Stimulated activated CD4-positive, alpha-beta T cell treated with anti-CD3 and anti-CD28 coated beads, Interleukin-2, amount 100 ng/mL, for 24 hours (primary cell): ENCODE measurements at regions not wholly inside any gene's neighbourhood (a gene's known extent, or its start where the extent isn't known, plus 50 kb on each side); places are given as distances from the start of the nearest gene placed in this dataset.
A peak's percentile ranks its signal among the peaks of the same experiment; 100 is the strongest.
"Not testable (repeated sequence)": the region's sequence is repeated elsewhere in the genome, so short reads cannot be mapped to it uniquely, and the experiment has no call there.

ENCODE experiments used
- DNase-seq, 2 donors: peaks; one replicate each; pipeline ENCODE4 v3.0.0-alpha.2; 2020

DNA sequence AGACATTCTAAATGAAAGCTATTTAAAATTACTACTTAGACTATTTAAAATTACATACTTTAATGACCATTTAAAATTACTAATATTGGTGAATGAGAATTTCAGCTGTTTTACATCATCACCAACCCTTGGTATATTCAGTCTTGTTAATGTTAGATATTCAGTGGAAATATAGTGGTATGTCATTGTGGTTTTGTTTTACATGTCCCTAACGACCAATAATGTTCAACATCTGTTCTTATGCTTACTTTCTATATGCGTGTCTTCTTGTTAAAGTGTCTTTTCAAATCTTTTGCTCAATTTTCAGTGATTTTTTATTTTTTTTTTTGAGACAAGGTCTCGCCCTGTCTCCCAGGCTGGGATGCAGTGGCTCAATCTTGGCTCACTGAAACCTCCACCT, 279.3 kb upstream of the TARS1 start:
- no peak for DNase-seq

DNA sequence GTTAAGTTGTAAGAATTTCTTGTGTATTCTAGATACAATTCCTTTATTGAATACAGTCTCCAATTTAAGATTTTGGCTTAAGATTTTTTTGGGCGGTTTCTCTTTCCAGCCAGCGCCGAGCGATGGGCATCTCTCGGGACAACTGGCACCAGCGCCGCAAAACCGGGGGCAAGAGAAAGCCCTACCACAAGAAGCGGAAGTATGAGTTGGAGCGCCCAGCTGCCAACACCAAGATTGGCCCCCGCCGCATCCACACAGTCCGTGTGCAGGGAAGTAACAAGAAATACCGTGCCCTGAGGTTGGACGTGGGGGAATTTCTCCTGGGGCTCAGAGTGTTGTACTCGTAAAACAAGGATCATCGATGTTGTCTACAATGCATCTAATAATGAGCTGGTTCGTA, 278.7 kb upstream of the TARS1 start:
- no peak for DNase-seq

DNA sequence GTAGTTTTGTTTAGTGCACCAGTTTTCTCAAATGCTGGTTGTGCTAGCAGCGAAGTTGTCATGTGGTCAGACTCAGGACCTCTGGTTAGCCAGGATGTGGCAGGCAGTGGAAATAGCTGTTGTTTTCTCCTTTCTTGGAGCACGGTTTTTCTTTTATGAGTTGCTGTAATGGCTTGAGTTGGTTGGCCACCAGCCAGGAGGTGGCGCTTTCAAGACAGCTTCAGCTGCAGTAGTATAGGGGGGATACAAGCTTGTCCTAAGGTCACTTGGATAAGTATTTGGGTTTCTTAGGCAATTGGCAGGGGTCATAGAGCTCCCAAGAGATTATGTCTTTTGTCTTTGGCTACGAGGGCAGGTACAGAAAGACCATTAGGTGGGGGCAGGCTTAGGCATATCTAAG, 274.2 kb upstream of the TARS1 start:
- DNase-seq, result peak in 1 of 2 donors; percentile 1

DNA sequence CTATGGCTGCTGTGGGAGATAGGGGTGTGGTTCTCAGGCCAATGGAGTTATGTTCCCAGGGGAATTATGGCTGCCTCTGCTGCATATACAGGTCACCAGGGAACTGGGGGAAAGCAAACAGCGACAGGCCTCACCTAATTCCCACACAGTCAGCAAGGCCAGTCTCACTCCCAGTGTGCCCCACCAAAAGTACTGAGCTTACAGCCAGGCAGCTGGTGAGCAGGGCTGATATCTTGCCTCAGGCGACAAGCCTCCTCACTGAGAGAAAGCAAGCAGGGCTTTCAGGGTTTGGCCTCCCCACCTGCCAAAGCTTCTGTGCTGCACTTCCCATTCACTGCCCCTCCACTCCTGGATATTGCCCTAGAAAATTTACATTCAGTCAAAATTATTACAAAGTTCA, 273.8 kb upstream of the TARS1 start:
- no peak for DNase-seq

DNA sequence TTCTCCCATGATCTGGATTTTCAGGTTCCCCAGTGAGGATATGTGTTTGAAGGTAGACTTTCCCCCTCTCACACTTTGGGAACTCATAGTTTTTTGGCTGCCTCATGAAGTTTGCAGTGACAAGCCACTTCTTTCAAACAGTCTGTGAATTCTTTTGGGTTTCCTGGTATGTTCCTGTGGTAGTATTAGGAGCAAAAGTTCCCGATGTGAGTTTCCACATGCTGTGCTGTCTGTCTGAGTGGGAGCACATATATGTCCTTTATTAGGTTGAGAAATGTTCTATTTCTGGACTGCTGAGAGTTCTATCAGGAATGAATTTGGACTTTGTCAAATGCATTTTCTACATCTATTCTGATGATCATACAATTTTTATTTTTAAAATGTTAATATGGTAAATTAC, 273.2 kb upstream of the TARS1 start:
- DNase-seq, result no peak

DNA sequence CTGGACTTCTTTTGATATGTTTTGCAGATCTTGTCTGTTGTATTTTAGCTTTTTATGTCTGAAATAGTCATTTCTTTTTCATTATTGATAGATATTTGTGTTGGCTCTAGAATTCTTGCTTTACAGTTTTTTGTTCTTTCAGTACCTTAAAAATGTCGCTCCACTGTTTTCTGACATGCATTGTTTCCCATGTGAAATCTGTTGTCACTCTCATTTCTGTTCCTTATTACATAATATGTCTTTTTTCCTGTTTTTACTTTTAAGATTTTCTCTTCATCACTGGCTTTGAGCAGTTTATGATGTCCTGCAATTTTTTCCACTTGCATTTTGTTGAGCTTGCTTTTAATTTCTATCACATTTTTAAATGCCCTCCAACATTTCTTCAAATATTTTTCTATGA, 270.4 kb upstream of the TARS1 start:
- DNase-seq, result no peak

DNA sequence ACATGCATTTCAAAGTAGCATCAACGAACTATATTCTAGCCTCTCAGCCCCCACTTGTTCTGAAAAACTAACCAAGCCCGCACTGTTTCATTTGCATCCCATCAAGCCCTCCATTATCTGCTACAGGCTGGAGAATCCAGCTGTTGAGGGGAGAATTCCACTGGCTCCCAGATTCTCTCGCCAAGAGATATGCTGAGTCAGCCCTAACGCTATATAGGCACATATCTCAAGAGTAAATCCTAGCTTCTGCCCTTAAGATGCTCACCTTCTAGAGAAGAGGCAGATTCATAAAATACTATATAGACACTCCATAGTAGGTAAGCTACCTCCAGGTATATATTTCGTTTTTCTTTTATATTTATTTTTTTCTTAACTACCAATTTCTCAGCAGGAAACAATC, 266.4 kb upstream of the TARS1 start:
- DNase-seq, result no peak

DNA sequence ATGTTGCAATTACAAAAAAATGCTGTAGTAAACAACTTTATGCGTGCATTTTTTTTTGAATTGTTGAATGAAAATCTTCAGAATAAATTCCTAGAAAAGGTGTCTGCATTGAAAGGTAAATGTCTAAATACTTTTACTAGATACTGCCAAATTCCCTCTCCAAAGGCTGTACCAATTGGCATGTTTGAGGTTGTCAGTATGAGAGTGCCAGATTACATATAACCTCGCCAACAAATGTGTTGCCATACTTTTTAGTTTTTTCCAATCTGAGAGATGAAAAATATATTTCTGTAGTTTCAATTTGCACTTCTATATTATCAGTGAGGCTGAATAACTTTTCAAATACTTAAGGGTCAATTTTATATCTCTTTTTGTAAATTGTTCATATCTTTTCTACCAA, 261.5 kb upstream of the TARS1 start:
- no peak for DNase-seq

DNA sequence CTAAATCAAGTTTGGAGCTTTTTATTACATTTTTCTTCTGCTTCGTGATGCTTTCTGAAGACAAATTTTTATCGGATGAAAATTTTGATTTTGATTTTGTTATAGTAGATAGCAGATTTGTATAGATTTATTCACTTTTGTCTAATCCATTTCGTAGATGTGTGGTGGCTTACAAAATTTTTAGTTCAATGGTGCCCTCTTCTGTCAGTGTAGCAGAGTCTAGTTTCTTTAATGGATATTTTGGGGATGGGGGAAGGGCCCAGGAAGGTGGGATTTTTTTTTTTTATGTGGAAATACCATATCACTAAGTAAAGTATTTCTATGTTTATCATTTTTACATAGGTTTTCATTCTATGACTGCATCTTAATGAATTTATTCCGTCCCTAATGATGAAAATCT, 259.9 kb upstream of the TARS1 start:
- DNase-seq, result no peak

DNA sequence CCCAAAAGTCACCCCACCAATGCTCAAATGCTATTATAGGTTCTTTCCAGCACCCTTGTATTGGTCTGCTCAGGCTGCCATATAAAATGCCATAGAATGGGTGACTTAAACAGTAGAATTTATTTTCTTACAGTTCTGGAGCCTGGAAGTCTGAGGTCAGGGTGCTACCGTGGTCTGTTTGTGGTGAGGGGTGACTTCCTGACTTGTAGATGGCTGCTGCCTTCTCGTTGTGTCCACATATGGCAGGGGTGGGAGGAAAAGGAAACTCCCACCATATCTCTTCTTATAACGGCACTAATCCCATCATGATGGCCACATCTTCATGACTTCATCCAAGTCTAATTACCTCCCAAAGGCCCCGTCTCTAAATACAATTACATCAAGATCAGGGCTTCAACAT, 257.8 kb upstream of the TARS1 start:
- no peak for DNase-seq

DNA sequence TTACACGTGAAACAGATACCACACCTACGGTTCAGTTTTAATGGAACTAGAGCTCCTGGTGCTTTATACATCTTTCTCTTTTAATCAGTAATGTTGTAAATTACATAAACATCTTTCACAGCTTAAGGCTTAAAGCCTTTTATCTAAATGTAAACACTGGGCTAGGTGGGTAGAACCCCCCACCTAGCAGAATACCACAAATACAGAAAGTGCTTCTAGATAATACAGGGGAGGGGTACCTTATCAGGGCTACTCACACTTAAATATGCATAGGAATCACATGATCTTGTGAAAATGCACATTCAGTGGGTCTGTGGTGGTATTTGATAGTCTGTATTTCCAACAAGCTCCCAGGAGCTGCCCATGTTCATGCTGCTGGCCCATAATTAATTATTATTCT, 256.4 kb upstream of the TARS1 start:
- no peak for DNase-seq

DNA sequence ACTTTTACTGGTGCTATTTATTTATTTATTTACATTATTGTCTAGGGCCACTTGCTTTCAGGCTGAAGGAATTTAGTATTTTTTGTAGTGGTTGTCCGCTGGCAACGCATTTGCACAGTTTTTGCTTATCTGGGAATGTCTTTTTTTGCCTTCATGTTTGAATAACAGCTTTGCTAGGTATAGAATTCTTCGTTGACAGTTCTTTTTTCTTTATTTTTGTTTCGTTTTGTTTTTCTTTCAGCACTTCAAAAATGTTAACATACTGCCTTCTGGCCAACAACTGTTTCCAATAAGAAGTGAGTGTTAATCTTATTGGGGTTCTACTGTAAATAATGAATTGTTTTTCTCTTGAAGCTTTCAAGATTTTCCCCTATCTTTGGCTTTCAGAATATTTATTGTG, 252.7 kb upstream of the TARS1 start:
- DNase-seq, result no peak

DNA sequence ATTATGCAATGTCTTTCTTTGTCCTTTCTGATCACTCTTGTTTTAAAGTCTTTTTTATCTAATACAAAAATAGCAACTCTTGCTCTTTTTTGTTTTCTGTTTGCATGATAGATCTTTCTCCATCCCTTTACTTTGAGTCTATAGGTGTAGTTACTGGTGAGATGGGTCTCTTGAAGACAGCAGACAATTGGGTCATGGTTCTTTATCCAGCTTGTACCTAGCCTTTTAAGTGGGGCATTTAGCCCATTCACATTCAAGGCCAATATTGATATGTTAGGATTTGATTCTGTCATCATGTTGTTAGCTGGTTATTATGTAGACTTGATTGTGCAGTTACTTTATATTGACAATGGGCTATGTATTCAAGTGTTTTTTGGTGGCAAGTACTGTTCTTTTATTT, 245.9 kb upstream of the TARS1 start:
- DNase-seq, result no peak

DNA sequence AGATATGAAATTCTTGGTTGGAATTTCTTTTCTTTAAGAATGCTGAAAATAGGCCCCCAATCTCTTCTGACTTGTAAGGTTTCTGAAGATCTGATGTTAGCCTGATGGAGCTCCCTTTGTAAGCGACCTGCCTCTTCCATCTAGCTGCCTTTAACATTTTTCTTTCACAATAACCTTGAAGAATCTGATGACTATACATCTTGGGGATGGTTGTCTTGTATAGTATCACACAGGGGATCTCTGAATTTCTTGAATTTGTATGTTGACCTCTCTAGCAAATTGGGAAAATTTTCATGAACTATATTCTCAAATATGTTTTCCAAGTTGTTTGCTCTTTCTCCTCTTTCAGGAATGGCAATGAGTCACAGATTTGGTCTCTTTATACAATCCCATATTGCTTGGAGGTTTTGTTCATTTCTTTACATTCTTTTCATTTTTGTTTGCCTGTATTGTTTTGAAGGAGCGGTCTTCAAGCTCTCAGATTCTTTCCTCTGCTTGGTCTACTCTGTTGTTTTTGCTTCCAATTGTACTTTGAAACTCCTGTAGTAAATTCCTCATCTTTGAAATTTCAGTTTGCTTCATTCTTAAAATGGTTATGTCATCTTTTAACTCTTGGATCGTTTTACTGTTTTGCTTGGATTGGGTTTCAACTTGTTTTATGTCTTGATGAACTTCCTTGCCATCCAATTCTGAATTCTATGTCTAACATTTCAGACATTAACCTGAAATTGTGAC, 245.2 kb upstream of the TARS1 start:
- DNase-seq, result no peak

DNA sequence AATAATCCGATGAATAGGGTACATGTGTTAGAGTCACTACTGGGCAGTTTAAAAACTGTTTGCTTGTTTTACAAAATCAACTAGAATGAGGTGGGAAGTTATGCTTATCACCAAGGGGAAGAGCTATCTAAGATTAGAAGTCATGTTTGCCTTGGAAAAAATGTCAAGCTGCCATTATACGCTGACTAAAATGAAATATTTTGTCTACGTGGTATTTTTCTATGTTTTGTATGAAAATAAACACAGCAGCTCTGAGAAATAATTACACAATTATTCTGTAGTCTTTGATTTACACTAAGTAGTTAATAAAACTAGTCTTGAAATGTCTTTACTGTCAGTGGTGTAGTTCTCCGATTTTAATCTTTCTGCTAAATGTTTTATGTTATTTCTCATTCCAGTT, 241.9 kb upstream of the TARS1 start:
- no peak for DNase-seq

DNA sequence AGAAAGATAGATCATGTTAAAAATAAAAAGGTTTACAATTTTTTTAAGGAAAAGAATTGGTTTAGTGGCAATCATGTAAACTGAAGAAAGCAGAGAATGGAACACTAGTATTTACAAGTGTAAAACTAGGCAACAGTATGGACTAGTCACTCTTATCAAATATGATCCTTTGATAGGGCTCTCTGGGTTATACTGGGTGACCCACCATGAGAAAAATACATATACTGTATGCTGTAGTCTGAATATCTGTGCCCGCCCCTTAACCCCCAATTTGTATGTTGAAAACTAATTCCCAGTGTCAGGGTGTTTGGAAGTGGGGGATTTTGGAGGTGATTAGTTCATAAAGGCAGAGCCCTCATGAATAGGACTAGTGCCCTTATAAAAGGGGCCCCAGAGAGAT, 236.8 kb upstream of the TARS1 start:
- no peak for DNase-seq

DNA sequence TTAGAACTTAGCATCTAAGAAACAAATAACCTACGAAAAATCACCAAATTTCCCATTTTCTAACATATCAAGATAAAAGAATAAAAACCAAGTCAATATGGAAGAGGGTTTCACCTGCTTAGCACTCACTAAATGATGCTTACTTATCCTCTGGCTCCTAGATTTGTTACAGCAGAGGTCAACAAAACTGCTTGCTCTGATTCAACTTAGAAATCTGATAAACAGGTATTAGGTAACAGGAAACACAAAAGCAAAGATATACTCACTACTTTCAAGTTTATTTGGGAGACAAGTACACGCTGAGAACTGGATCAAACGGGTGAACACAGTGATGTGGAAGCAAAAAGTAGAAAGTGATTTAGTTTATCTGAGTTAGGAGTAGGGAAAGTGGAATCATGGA, 235.7 kb upstream of the TARS1 start:
- DNase-seq, result no peak

DNA sequence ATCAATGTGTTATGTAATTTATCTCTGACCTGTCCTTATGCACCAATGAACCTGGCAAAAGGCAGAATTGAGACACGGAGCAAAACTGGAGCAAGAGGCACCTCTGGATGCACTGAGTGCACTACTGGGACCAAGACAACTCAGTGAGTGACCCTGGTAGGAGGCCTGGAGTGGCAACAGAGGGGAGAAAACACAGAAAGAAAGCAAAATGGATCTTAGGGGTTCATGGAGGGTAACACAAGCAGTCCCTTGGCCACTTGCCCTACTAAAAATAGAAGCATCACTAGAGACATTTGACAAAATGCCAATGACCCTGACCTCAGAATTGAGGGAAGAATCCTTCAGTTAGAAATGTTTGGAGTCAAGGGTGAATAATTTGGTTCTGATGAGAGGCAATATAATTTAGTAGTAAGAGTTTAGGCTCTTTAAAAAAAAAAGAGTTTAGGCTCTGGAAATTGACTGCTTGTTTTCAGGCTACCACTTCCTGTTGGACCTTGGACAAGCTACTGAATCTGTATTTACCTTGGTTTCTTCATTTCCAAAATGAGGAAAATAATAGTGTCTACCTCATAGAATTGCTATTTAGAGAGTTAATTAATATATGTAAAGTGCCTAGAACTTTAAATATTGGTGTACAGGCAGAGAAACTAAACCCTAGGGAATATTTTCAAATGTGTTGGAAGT, 234.9 kb upstream of the TARS1 start:
- no peak for DNase-seq

DNA sequence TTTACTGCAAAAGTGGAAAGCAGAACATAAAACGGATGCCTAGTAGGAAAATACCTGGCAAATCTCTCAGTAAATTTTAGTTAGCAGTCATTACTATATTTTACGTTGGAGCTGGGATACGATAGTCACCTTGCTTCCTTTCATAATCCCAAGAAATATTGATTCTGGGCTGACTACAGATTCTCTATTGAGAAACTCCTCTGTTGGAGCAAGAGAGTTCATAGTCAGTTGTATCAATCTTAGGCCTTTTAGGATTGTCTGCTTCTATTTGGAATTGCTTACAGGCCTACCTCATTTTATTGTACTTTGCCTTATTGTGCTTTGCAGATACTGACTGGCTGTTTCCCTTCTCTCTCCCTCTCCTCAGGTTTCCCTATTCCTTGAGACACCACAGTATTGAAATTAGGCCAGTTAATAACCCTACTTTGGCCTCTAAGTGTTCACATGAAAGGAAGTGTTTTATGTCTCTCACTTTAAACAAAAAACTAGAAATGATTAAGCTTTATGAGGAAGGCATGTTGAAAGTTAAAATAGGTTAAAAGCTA, 233.7 kb upstream of the TARS1 start:
- DNase-seq, result no peak

DNA sequence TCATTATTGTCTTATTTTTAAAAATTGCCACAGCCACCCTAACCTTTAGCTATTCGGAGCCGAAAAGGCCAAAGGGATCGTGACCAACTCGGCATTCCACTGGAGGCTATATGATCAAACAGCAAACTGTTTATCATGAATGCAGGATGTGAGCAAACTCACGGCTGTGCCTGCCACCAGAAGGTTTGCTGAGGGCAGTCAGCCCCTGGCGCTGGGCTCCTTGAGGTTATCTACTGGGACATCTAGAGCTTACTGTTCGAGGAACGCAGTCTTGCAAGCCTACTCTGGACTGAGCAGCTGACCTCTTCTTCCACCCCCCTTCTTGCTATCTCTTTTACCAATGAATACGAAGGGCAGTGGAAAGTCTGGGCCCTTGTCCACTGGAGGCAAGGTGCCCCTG, 231.5 kb upstream of the TARS1 start:
- DNase-seq, result no peak

DNA sequence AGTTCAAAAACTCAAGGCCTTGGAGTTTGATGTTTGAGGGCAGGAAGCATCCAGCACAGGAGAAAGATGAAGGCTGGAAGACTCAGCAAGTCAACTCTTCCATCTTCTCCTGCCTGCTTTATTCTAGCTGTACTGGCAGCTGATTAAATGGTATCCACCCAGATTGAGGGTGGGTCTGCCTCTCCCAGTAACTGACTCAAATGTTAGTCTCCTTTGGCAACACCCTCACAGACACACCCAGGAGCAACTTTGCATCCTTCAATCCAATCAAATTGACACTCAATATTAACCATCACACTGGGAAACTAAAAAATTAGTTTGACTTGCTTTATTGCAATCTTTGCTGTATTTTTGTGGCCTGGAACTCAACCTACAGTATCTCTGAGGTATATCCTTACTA, 230.5 kb upstream of the TARS1 start:
- not testable (repeated sequence) for DNase-seq

DNA sequence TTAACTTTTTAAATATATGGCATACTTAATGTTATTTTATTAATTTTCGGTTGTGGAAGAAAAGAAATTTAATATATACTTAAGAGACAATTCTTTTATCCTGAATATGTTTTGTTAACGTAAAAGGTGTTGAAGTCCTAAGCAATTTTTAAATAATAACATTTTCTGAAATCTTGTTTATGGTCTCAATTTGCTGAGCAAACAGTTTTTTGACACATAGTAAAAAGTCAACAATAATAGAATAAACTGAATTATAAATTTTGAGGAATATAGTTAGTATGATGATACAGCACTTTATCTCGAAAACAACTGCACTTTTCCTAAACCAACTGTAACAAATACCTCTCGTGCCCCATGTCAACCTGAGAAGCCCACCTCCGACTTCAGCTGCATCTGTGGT, 229.8 kb upstream of the TARS1 start:
- DNase-seq, result no peak

DNA sequence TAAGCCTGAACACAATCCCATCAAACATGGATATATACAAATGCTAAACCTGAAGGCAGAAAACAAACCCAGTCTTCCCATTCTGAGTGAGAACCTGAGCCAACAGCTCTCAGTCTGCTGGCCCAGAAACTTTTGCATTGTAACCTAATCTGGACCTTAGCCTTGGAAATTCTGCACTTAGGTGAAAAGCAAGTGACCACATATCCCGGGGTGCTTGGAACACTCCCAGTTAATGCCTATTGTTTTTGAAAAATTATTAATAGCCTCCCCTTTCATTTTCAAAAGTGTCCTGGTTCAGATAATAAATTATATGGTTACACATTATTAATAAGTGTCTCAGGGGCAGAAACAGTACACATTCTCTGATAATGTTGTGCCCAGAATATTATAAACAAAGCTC, 228.3 kb upstream of the TARS1 start:
- no peak for DNase-seq

DNA sequence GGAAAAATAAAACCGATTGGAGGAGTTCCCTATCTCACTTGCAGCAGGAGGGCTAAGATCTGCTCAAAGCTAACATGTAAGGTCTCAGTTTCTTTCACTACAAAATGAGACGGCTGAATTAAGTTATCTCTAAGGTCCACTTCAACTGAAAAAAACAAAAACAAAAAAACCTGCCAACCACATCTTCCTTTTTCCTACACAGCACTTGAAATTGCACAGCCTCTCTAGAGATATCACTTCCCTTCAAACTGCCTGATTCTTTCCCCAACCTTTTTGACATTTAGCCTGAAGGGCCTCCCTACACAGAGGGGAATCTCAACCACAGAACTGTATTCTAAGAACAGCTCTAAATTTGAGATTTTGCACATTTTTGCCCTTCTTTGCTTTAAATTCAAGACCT, 227.9 kb upstream of the TARS1 start:
- no peak for DNase-seq
